Fibroblast of upper back skin (primary cell): ENCODE measurements at regions not wholly inside any gene's neighbourhood (a gene's known extent, or its start where the extent isn't known, plus 50 kb on each side); places are given as distances from the start of the nearest gene placed in this dataset.
A peak's percentile ranks its signal among the peaks of the same experiment; 100 is the strongest.
"Not testable (repeated sequence)": the region's sequence is repeated elsewhere in the genome, so short reads cannot be mapped to it uniquely, and the experiment has no call there.

ENCODE experiments used
- DNase-seq: peaks from one replicate; pipeline ENCODE4 v3.0.0-alpha.2; 2013

GRCh38 chr14:52202151-52202550, 65.3 kb upstream of the PTGDR start:
- no peak for DNase-seq

- no peak for DNase-seq
Observed at GRCh38 chr14:52190337-52190931, 77.1 kb upstream of the PTGDR start.

GRCh38 chr14:52189325-52189724, 78.2 kb upstream of the PTGDR start:
- no peak for DNase-seq

GRCh38 chr14:52188381-52188780, 79.1 kb upstream of the PTGDR start:
- no peak for DNase-seq

- no peak for DNase-seq
Observed at GRCh38 chr14:52185178-52185577, 82.3 kb upstream of the PTGDR start.

GRCh38 chr14:52182853-52183252, 84.6 kb upstream of the PTGDR start:
- no peak for DNase-seq

- DNase-seq: no peak
Observed at GRCh38 chr14:52179141-52179790, 88.2 kb upstream of the PTGDR start.

- no peak for DNase-seq
Observed at GRCh38 chr14:52175982-52176502, 91.5 kb upstream of the PTGDR start.

GRCh38 chr14:52171932-52172331, 95.6 kb upstream of the PTGDR start:
- DNase-seq: not testable (repeated sequence)

- no peak for DNase-seq
Observed at GRCh38 chr14:52166822-52167221, 98.0 kb upstream of the NID2 start.

GRCh38 chr14:52155651-52156213, 86.9 kb upstream of the NID2 start:
- DNase-seq: no peak

GRCh38 chr14:52154992-52155650, 86.3 kb upstream of the NID2 start:
- DNase-seq: no peak

GRCh38 chr14:52153939-52154338, 85.1 kb upstream of the NID2 start:
- no peak for DNase-seq

GRCh38 chr14:52150162-52150561, 81.3 kb upstream of the NID2 start:
- DNase-seq: no peak

- no peak for DNase-seq
Observed at GRCh38 chr14:52148371-52148770, 79.5 kb upstream of the NID2 start.

- no peak for DNase-seq
Observed at GRCh38 chr14:52146504-52146903, 77.6 kb upstream of the NID2 start.

GRCh38 chr14:52144099-52144498, 75.2 kb upstream of the NID2 start:
- DNase-seq: not testable (repeated sequence)

GRCh38 chr14:52142504-52142903, 73.6 kb upstream of the NID2 start:
- DNase-seq: no peak

- peak; percentile 95 for DNase-seq
Observed at GRCh38 chr14:52131640-52132320, 62.9 kb upstream of the NID2 start.

- no peak for DNase-seq
Observed at GRCh38 chr14:52129721-52130120, 60.9 kb upstream of the NID2 start.

- DNase-seq: no peak
Observed at GRCh38 chr14:52125885-52126284, 57.0 kb upstream of the NID2 start.

GRCh38 chr14:52124791-52125684, 56.2 kb upstream of the NID2 start:
- DNase-seq: peak; percentile 73
